Mesenchymal stem cell (in vitro differentiated cells and primary cell): ENCODE measurements at regions not wholly inside any gene's neighbourhood (a gene's known extent, or its start where the extent isn't known, plus 50 kb on each side); places are given as distances from the start of the nearest gene placed in this dataset.

Experiments
- DNase-seq: peaks from one replicate; pipeline ENCODE4 v3.0.0-alpha.2; 2013
- H2AFZ ChIP-seq: one replicate; pipeline ENCODE4 v1.6.1; 2013; ENCODE audit warnings: low read depth, mild to moderate bottlenecking, control low read depth, inconsistent platforms, low read length, moderate library complexity
- H2AK5ac ChIP-seq: 2 replicates; pipeline ENCODE4 v1.6.1; 2013; ENCODE audit warnings: low read length, moderate library complexity, mild to moderate bottlenecking, inconsistent platforms; ENCODE audit not compliant: severe bottlenecking
- H2BK120ac ChIP-seq: one replicate; pipeline ENCODE4 v1.6.1; 2013; ENCODE audit warnings: low read depth, mild to moderate bottlenecking, inconsistent platforms, low read length, moderate library complexity
- H2BK12ac ChIP-seq, 2 experiments: one replicate each; pipeline ENCODE4 v1.6.1; 2013; ENCODE audit warnings: inconsistent platforms in 2 of 2, low read length in 2 of 2, mild to moderate bottlenecking in 2 of 2, moderate library complexity in 2 of 2, control low read depth in 1 of 2
- H2BK15ac ChIP-seq: one replicate; pipeline ENCODE4 v1.6.1; 2013; ENCODE audit warnings: mild to moderate bottlenecking, low read depth, inconsistent platforms; ENCODE audit not compliant: poor library complexity, severe bottlenecking
- H2BK5ac ChIP-seq: 2 replicates; pipeline ENCODE4 v1.6.1; 2013; ENCODE audit warnings: low read depth, mild to moderate bottlenecking, low read length, control low read depth, inconsistent platforms; ENCODE audit not compliant: poor library complexity, severe bottlenecking
- H3K14ac ChIP-seq, 2 experiments: one replicate each; pipeline ENCODE4 v1.6.1; 2013; ENCODE audit warnings: inconsistent platforms in 2 of 2, low read length in 2 of 2, control low read depth in 1 of 2, mild to moderate bottlenecking in 1 of 2, moderate library complexity in 1 of 2
- H3K18ac ChIP-seq, 2 experiments: one replicate each; pipeline ENCODE4 v1.6.1; 2013; ENCODE audit warnings: inconsistent platforms in 2 of 2, low read length in 2 of 2, control low read depth in 1 of 2, low read depth in 1 of 2, mild to moderate bottlenecking in 1 of 2
- H3K23ac ChIP-seq, 2 experiments: one replicate each; pipeline ENCODE4 v1.6.1; 2013; ENCODE audit warnings: inconsistent platforms in 2 of 2, low read length in 2 of 2, mild to moderate bottlenecking in 2 of 2, moderate library complexity in 2 of 2, control low read depth in 1 of 2
- H3K27ac ChIP-seq: 2 replicates; pipeline ENCODE4 v1.5.1; 2013; ENCODE audit warnings: mild to moderate bottlenecking, moderate library complexity, low read length, control low read depth, inconsistent platforms; ENCODE audit not compliant: poor library complexity, severe bottlenecking
- H3K27me3 ChIP-seq, 2 experiments: 2 replicates each; pipeline versions ENCODE4 v1.6.1 to v1.7.0; 2013; ENCODE audit warnings: low read length in 2 of 2, mild to moderate bottlenecking in 2 of 2, moderate library complexity in 2 of 2, control low read depth in 1 of 2, inconsistent platforms in 1 of 2; ENCODE audit not compliant: control insufficient read depth in 1 of 2, insufficient read depth in 1 of 2
- H3K36me3 ChIP-seq, 2 experiments: 2 replicates each; pipeline versions ENCODE4 v1.6.1 to v1.7.0; 2013; ENCODE audit warnings: low read length in 2 of 2, control low read depth in 1 of 2, inconsistent platforms in 1 of 2, low read depth in 1 of 2, mild to moderate bottlenecking in 1 of 2; ENCODE audit not compliant: insufficient read depth in 2 of 2, control insufficient read depth in 1 of 2
- H3K4ac ChIP-seq, 2 experiments: one replicate each; pipeline ENCODE4 v1.6.1; 2013; ENCODE audit warnings: inconsistent platforms in 2 of 2, low read length in 2 of 2, mild to moderate bottlenecking in 2 of 2, moderate library complexity in 2 of 2, control low read depth in 1 of 2, low read depth in 1 of 2
- H3K4me1 ChIP-seq: 2 replicates; pipeline ENCODE4 v1.6.1; 2013; ENCODE audit warnings: low read depth, low read length, control low read depth; ENCODE audit not compliant: control insufficient read depth, insufficient read depth
- H3K4me2 ChIP-seq: 2 replicates; pipeline ENCODE4 v1.6.1; 2013; ENCODE audit warnings: low read length, mild to moderate bottlenecking, inconsistent platforms; ENCODE audit not compliant: poor library complexity, severe bottlenecking
- H3K4me3 ChIP-seq, 2 experiments: 2 replicates each; pipeline versions ENCODE4 v1.5.1 to v1.7.0; 2013; ENCODE audit warnings: low read length in 2 of 2, mild to moderate bottlenecking in 2 of 2, control low read depth in 1 of 2, low read depth in 1 of 2; ENCODE audit not compliant: insufficient read depth in 1 of 2
- H3K79me1 ChIP-seq: replicated peaks from 2 replicates; pipeline ENCODE4 v1.6.1; 2013; ENCODE audit warnings: mild to moderate bottlenecking, control low read depth, low read length, inconsistent platforms; ENCODE audit not compliant: poor library complexity, severe bottlenecking
- H3K9ac ChIP-seq: 2 replicates; pipeline ENCODE4 v1.7.0; 2013; ENCODE audit warnings: mild to moderate bottlenecking, low read length, moderate library complexity
- H3K9me3 ChIP-seq: 2 replicates; pipeline ENCODE4 v1.7.0; 2013; ENCODE audit warnings: mild to moderate bottlenecking, low read length; ENCODE audit not compliant: control insufficient read depth
- H4K8ac ChIP-seq: one replicate; pipeline ENCODE4 v1.6.1; 2013; ENCODE audit warnings: inconsistent platforms, mild to moderate bottlenecking, low read length, moderate library complexity
- H4K91ac ChIP-seq: one replicate; pipeline ENCODE4 v1.6.1; 2013; ENCODE audit warnings: mild to moderate bottlenecking, low read length, inconsistent platforms
- WGBS: methylation state at CpG from one replicate; pipeline ENCODE4 v1.1.7; 2013; ENCODE audit warnings: mixed read lengths; 5-methylcytosine and 5-hydroxymethylcytosine counted together

GRCh38 chr1:17925290-17926237 is 170.4 kb downstream of the ACTL8 start:
- H2BK12ac ChIP-seq, result no peak overlapping the region
- peaks cover 0 to 95% of the 10 kb centered on the region in 2 experiments for H3K27me3 ChIP-seq
- H2BK5ac ChIP-seq, result no peak overlapping the region
- H2BK15ac ChIP-seq, result no peak overlapping the region
- no peak overlapping the region for H3K9ac ChIP-seq
- no peak overlapping the region for H2AFZ ChIP-seq
- DNase-seq, result no peak
- H3K4me2 ChIP-seq, result no peak overlapping the region
- H3K9me3 ChIP-seq, result no peaks in the 10 kb centered on the region
- no peaks in the 10 kb centered on the region for H3K36me3 ChIP-seq
- H3K4me1 ChIP-seq, result no peaks in the 10 kb centered on the region
- H4K91ac ChIP-seq, result no peak overlapping the region
- no peak overlapping the region for H3K27ac ChIP-seq
- no peak overlapping the region for H3K4me3 ChIP-seq
- H3K79me1 ChIP-seq, result no peaks in the 10 kb centered on the region
- H3K18ac ChIP-seq, result no peak overlapping the region
- H3K4ac ChIP-seq, result no peak overlapping the region
- no peak overlapping the region for H3K23ac ChIP-seq
- no peak overlapping the region for H2AK5ac ChIP-seq
- 77% methylated on average over 15 of the region's 15 CpGs for WGBS
- no peak overlapping the region for H4K8ac ChIP-seq
- no peak overlapping the region for H2BK120ac ChIP-seq
- H3K14ac ChIP-seq, result no peak overlapping the region

- 84% methylated on average over 4 of the region's 4 CpGs for WGBS
- Histone ChIP-seq H3K4ac (no peak overlapping the region), H2BK15ac (no peak overlapping the region), H3K14ac (no peak overlapping the region), H3K36me3 (no peaks in the 10 kb centered on the region), H3K27me3 (peaks cover 0 to 94% of the 10 kb centered on the region in 2 experiments), H3K18ac (no peak overlapping the region), H3K23ac (no peak overlapping the region), H3K79me1 (no peaks in the 10 kb centered on the region), H2BK5ac (no peak overlapping the region), H4K8ac (no peak overlapping the region), H2AFZ (no peak overlapping the region), H2BK120ac (no peak overlapping the region), H3K9ac (no peak overlapping the region), H2AK5ac (no peak overlapping the region), H3K27ac (no peak overlapping the region), H4K91ac (no peak overlapping the region), H3K9me3 (no peaks in the 10 kb centered on the region), H3K4me3 (no peak overlapping the region), H3K4me2 (no peak overlapping the region), H2BK12ac (no peak overlapping the region), H3K4me1 (no peaks in the 10 kb centered on the region)
- DNase-seq, result no peak
These were observed 171.8 kb downstream of the ACTL8 start for GRCh38 chr1:17926906-17927305.

GRCh38 chr1:17927952-17928351 is 172.8 kb downstream of the ACTL8 start:
- no peak overlapping the region for H3K4me2 ChIP-seq
- H2BK120ac ChIP-seq, result no peak overlapping the region
- WGBS, result 90% methylated on average over 2 of the region's 7 CpGs
- peaks cover 8% of the 10 kb centered on the region for H3K9me3 ChIP-seq
- H3K9ac ChIP-seq, result no peak overlapping the region
- no peak overlapping the region for H2BK15ac ChIP-seq
- no peak overlapping the region for H3K4ac ChIP-seq
- H4K8ac ChIP-seq, result no peak overlapping the region
- no peak overlapping the region for H3K27ac ChIP-seq
- H3K4me1 ChIP-seq, result no peaks in the 10 kb centered on the region
- no peak overlapping the region for H3K14ac ChIP-seq
- no peak overlapping the region for H3K18ac ChIP-seq
- no peaks in the 10 kb centered on the region for H3K79me1 ChIP-seq
- no peak overlapping the region for H2BK12ac ChIP-seq
- H2BK5ac ChIP-seq, result no peak overlapping the region
- H3K4me3 ChIP-seq, result no peak overlapping the region
- no peak overlapping the region for H3K23ac ChIP-seq
- peaks cover 0 to 95% of the 10 kb centered on the region in 2 experiments for H3K27me3 ChIP-seq
- no peak overlapping the region for H2AFZ ChIP-seq
- DNase-seq, result no peak
- no peak overlapping the region for H2AK5ac ChIP-seq
- no peaks in the 10 kb centered on the region for H3K36me3 ChIP-seq
- H4K91ac ChIP-seq, result no peak overlapping the region

GRCh38 chr1:17929224-17929623 is 174.1 kb downstream of the ACTL8 start:
- DNase-seq, result no peak
- Histone ChIP-seq H3K23ac (no peak overlapping the region), H3K4ac (no peak overlapping the region), H2BK12ac (no peak overlapping the region), H2BK5ac (no peak overlapping the region), H3K4me2 (no peak overlapping the region), H2AK5ac (no peak overlapping the region), H4K91ac (no peak overlapping the region), H2AFZ (no peak overlapping the region), H3K4me3 (no peak overlapping the region), H3K27me3 (peaks cover 0 to 96% of the 10 kb centered on the region in 2 experiments), H3K36me3 (no peaks in the 10 kb centered on the region), H3K14ac (no peak overlapping the region), H3K9me3 (peaks cover 8% of the 10 kb centered on the region), H3K4me1 (no peaks in the 10 kb centered on the region), H2BK120ac (no peak overlapping the region), H3K27ac (no peak overlapping the region), H3K9ac (no peak overlapping the region), H2BK15ac (no peak overlapping the region), H4K8ac (no peak overlapping the region), H3K79me1 (no peaks in the 10 kb centered on the region), H3K18ac (no peak overlapping the region)
- 70% methylated on average over 6 of the region's 6 CpGs for WGBS
